Astrocyte (in vitro differentiated cells and primary cell): ENCODE measurements at regions not wholly inside any gene's neighbourhood (a gene's known extent, or its start where the extent isn't known, plus 50 kb on each side); places are given as distances from the start of the nearest gene placed in this dataset.

Source experiments
- DNase-seq: peaks from one replicate; pipeline ENCODE4 v3.0.0-alpha.2; 2010; ENCODE audit warnings: low read depth
- FAIRE-seq: peaks from 2 replicates; lab custom pipeline; 2011; peaks lifted over from hg19 to GRCh38; lab: Jason Lieb, UNC
- H2AFZ ChIP-seq: 2 replicates; pipeline ENCODE4 v1.6.0; 2012; ENCODE audit warnings: low read depth, low read length, inconsistent platforms
- H3K27ac ChIP-seq: 2 replicates; pipeline ENCODE4 v1.5.1; 2011; ENCODE audit warnings: low read depth, low read length, inconsistent platforms
- H3K27me3 ChIP-seq: 2 replicates; pipeline ENCODE4 v1.6.0; 2011; ENCODE audit warnings: low read length, inconsistent platforms; ENCODE audit not compliant: insufficient read depth
- H3K36me3 ChIP-seq: 2 replicates; pipeline ENCODE4 v1.5.1; 2011; ENCODE audit warnings: low read length, inconsistent platforms; ENCODE audit not compliant: insufficient read depth
- H3K4me1 ChIP-seq: 2 replicates; pipeline ENCODE4 v1.5.1; 2011; ENCODE audit warnings: low read length, inconsistent platforms; ENCODE audit not compliant: insufficient read depth
- H3K4me2 ChIP-seq: 2 replicates; pipeline ENCODE4 v1.6.0; 2012; ENCODE audit warnings: low read length, inconsistent platforms
- H3K4me3 ChIP-seq: 2 replicates; pipeline ENCODE4 v1.5.1; 2011; ENCODE audit warnings: low read depth, mild to moderate bottlenecking, low read length, inconsistent platforms; ENCODE audit not compliant: insufficient read depth
- H3K79me2 ChIP-seq: 2 replicates; pipeline ENCODE4 v1.6.0; 2012; ENCODE audit warnings: mild to moderate bottlenecking, low read length, inconsistent platforms; ENCODE audit not compliant: insufficient read depth
- H3K9ac ChIP-seq: 2 replicates; pipeline ENCODE4 v1.6.0; 2012; ENCODE audit warnings: mild to moderate bottlenecking, low read length, inconsistent platforms
- H3K9me3 ChIP-seq: 2 replicates; pipeline ENCODE4 v1.5.1; 2012; ENCODE audit warnings: low read depth, mild to moderate bottlenecking, low read length, inconsistent platforms; ENCODE audit not compliant: insufficient read depth
- H4K20me1 ChIP-seq: 2 replicates; pipeline ENCODE4 v1.6.0; 2012; ENCODE audit warnings: low read length, inconsistent platforms; ENCODE audit not compliant: insufficient read depth
- H3K27ac Mint-ChIP-seq: one replicate; pipeline ENCODE4 v1.8.0; 2021; ENCODE audit warnings: mild to moderate bottlenecking, mixed read lengths; ENCODE audit not compliant: unreplicated experiment
- H3K27me3 Mint-ChIP-seq: one replicate; pipeline ENCODE4 v1.8.0; 2021; ENCODE audit warnings: low read depth, mixed read lengths; ENCODE audit not compliant: unreplicated experiment
- H3K36me3 Mint-ChIP-seq: one replicate; pipeline ENCODE4 v1.8.0; 2021; ENCODE audit warnings: low read depth, mixed read lengths; ENCODE audit not compliant: unreplicated experiment
- H3K4me1 Mint-ChIP-seq: one replicate; pipeline ENCODE4 v1.8.0; 2021; ENCODE audit warnings: low read depth, mixed read lengths; ENCODE audit not compliant: unreplicated experiment
- H3K4me3 Mint-ChIP-seq: one replicate; pipeline ENCODE4 v1.8.0; 2021; ENCODE audit warnings: mild to moderate bottlenecking, moderate library complexity, mixed read lengths; ENCODE audit not compliant: unreplicated experiment
- H3K9me3 Mint-ChIP-seq: one replicate; pipeline ENCODE4 v1.8.0; 2021; ENCODE audit warnings: mild to moderate bottlenecking, mixed read lengths; ENCODE audit not compliant: unreplicated experiment
- EZH2 ChIP-seq: IDR thresholded peaks from 2 replicates; pipeline ENCODE4 v1.6.1; 2012; ENCODE audit warnings: mild to moderate bottlenecking, low read length, inconsistent platforms; ENCODE audit not compliant: insufficient read depth
- TF ChIP-seq, protein P1 (sequence below): IDR thresholded peaks from 2 replicates; pipeline ENCODE4 v1.5.1; 2011; ENCODE audit warnings: low read depth, mild to moderate bottlenecking, inconsistent platforms, low read length, moderate library complexity; ENCODE audit not compliant: insufficient read depth

DNA sequence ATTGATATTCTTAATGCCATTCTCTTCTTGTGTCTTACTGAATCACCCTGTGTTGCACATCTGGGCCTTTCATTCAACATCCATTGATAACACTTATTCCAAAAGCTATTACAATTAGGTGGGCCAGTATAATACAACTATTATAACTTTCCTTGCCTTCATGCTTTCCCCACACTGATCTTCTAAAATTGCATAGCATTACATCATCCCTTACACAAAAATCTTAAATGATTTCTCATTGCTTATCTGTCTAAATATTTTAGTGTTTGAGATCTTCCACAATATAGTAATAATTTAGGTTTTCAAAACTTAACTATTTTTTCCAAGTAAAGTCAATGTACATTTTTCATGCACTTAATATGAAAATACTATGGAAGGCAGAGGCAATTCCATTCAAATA, 1634.1 kb downstream of the PLA2G4A start:
- Mint-ChIP-seq H3K36me3 (no peaks in the 10 kb centered on the region), H3K9me3 (no peaks in the 10 kb centered on the region), H3K27me3 (no peaks in the 10 kb centered on the region), H3K4me1 (no peaks in the 10 kb centered on the region), H3K27ac (no peak overlapping the region), H3K4me3 (no peak overlapping the region)
- FAIRE-seq (no peak), DNase-seq (no peak)
- H3K4me2 ChIP-seq = no peak overlapping the region
- H3K4me3 ChIP-seq = no peak overlapping the region
- H4K20me1 ChIP-seq = no peaks in the 10 kb centered on the region
- no peaks in the 10 kb centered on the region for H3K27me3 ChIP-seq
- no peaks in the 10 kb centered on the region for H3K9me3 ChIP-seq
- no peaks in the 10 kb centered on the region for H3K4me1 ChIP-seq
- H3K27ac ChIP-seq = no peak overlapping the region
- no peak overlapping the region for H2AFZ ChIP-seq
- H3K36me3 ChIP-seq = no peaks in the 10 kb centered on the region
- H3K9ac ChIP-seq = no peak overlapping the region
- TF ChIP-seq, protein P1, sequence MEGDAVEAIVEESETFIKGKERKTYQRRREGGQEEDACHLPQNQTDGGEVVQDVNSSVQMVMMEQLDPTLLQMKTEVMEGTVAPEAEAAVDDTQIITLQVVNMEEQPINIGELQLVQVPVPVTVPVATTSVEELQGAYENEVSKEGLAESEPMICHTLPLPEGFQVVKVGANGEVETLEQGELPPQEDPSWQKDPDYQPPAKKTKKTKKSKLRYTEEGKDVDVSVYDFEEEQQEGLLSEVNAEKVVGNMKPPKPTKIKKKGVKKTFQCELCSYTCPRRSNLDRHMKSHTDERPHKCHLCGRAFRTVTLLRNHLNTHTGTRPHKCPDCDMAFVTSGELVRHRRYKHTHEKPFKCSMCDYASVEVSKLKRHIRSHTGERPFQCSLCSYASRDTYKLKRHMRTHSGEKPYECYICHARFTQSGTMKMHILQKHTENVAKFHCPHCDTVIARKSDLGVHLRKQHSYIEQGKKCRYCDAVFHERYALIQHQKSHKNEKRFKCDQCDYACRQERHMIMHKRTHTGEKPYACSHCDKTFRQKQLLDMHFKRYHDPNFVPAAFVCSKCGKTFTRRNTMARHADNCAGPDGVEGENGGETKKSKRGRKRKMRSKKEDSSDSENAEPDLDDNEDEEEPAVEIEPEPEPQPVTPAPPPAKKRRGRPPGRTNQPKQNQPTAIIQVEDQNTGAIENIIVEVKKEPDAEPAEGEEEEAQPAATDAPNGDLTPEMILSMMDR = no peak
- no peak for TF ChIP-seq EZH2
- no peaks in the 10 kb centered on the region for H3K79me2 ChIP-seq

DNA sequence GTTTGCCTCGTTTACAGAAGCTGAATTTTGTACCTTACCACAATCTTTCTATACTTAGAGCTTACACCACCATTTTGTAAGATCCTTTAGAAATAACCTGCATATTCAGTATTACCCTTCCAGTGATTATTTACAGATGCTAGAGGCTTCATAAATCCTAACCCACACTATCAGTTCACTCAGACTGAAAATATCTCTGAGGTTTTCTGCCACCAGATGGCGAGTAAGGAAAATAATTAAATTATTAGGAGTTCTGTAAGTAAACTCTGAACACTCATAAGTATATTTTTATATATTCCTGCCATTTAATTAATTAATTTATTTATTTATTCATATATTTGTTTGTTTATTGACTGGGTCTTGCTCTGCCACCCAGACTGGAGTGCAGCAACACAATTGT, 1635.2 kb downstream of the PLA2G4A start:
- Histone ChIP-seq H3K4me2 (no peak overlapping the region), H3K4me1 (no peaks in the 10 kb centered on the region), H3K9ac (no peak overlapping the region), H3K36me3 (no peaks in the 10 kb centered on the region), H3K27me3 (no peaks in the 10 kb centered on the region), H3K9me3 (no peaks in the 10 kb centered on the region), H3K4me3 (no peak overlapping the region), H3K27ac (no peak overlapping the region), H2AFZ (peak overlapping the region; percentile 10), H3K79me2 (no peaks in the 10 kb centered on the region), H4K20me1 (no peaks in the 10 kb centered on the region)
- Mint-ChIP-seq H3K36me3 (no peaks in the 10 kb centered on the region), H3K27ac (no peak overlapping the region), H3K9me3 (no peaks in the 10 kb centered on the region), H3K27me3 (no peaks in the 10 kb centered on the region), H3K4me3 (no peak overlapping the region), H3K4me1 (no peaks in the 10 kb centered on the region)
- TF ChIP-seq EZH2 = no peak
- TF ChIP-seq, protein P1 = no peak
- FAIRE-seq (no peak), DNase-seq (no peak)

DNA sequence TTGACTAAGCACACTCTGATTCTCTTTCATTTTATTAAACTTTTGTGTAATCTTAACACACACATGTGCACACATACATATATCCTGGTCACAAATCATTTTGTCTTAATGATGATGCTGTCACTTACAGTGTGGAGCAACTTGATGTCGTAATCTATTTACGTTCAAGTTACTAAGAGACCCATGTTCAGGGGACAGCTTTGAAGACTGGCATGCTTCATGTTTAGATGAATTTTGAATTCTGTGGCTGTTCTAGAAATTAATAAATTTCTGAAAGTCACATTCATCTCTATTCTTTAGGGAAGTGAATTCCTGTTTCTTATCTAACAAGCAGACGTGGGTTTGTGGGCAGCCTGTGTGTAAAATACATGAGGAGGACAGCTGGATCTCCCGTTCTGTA, 1637.8 kb downstream of the PLA2G4A start:
- Mint-ChIP-seq H3K9me3 (no peaks in the 10 kb centered on the region), H3K27me3 (no peaks in the 10 kb centered on the region), H3K36me3 (no peaks in the 10 kb centered on the region), H3K27ac (no peak overlapping the region), H3K4me3 (no peak overlapping the region), H3K4me1 (no peaks in the 10 kb centered on the region)
- Histone ChIP-seq H2AFZ (no peak overlapping the region), H3K9me3 (no peaks in the 10 kb centered on the region), H3K27ac (no peak overlapping the region), H3K79me2 (no peaks in the 10 kb centered on the region), H3K9ac (no peak overlapping the region), H3K36me3 (no peaks in the 10 kb centered on the region), H3K4me1 (no peaks in the 10 kb centered on the region), H3K4me2 (no peak overlapping the region), H3K27me3 (no peaks in the 10 kb centered on the region), H4K20me1 (no peaks in the 10 kb centered on the region), H3K4me3 (no peak overlapping the region)
- no peak for FAIRE-seq
- TF ChIP-seq EZH2 = no peak
- TF ChIP-seq, protein P1 = no peak
- no peak for DNase-seq
